ENCODE measurements at regions not wholly inside any gene's neighbourhood (a gene's known extent, or its start where the extent isn't known, plus 50 kb on each side); places are given as distances from the start of the nearest gene placed in this dataset.

DNA sequence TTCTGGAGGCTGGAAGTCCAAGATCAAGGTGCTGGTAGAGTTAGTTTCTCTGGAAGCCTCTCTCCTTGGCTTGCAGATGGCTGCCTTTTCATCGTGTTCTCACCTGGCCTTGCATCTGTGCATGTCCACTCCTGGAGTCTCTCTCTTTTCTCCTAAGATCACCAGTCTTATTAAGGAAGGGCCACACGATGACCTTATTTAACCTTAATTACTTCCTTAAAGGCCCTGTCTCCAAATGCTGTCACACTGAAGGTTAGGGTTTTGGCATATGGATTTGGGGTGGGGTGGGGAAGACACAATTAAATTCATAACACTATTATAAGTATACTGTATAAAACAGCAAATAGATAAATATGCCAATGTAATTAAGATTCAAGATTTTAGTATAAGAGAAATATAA is 402.4 kb upstream of the HS6ST1 start (continued):
- TF ChIP-seq SP1 (CRISPR knock-in tag; conservative IDR thresholded peaks at IDR 0.05) (no peak), ZNF263 (CRISPR knock-in tag; IDR thresholded peaks at IDR 0.05; ENCODE audit: low read depth) (no peak), TCF7 (CRISPR knock-in tag; IDR thresholded peaks at IDR 0.05; ENCODE audit: low read depth) (no peak), JUN (CRISPR knock-in tag; IDR thresholded peaks at IDR 0.05) (no peak)

DNA sequence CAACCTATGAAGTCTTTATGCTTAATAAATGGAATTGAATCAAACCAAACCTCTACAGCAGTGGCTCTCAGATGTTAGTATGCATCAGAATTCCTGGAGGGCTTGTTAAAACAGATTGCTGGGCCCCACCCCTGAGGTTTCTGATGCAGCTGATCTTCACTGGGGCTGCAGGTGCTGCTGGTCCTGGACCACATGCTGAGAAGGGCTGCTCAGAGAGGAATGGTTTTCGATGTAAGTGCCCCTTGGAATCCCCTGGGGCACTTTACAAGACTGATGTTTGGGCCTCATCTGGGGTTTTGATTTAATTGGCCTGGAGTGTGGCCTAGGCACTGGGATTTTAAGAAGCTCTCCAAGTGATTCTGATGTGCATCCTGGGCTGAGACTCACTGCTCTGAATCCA is 403.8 kb upstream of the HS6ST1 start:
- no peaks in the 10 kb centered on the region for H3K36me3 Mint-ChIP-seq
- peaks cover 8% of the 10 kb centered on the region; the same call in 1 of the 2 replicates for H3K9me3 Mint-ChIP-seq
- TF ChIP-seq, protein P1, sequence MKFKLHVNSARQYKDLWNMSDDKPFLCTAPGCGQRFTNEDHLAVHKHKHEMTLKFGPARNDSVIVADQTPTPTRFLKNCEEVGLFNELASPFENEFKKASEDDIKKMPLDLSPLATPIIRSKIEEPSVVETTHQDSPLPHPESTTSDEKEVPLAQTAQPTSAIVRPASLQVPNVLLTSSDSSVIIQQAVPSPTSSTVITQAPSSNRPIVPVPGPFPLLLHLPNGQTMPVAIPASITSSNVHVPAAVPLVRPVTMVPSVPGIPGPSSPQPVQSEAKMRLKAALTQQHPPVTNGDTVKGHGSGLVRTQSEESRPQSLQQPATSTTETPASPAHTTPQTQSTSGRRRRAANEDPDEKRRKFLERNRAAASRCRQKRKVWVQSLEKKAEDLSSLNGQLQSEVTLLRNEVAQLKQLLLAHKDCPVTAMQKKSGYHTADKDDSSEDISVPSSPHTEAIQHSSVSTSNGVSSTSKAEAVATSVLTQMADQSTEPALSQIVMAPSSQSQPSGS (CRISPR knock-in tag; IDR thresholded peaks at IDR 0.05; ENCODE audit: borderline replicate concordance, low read depth) = no peak
- no peak for TF ChIP-seq JUN (CRISPR knock-in tag; IDR thresholded peaks at IDR 0.05)
- H3K27me3 Mint-ChIP-seq (ENCODE audit: low read depth) = no peaks in the 10 kb centered on the region
- no peak for ATAC-seq
- POLR2A ChIA-PET = no interaction called here
- CTCF ChIA-PET = interaction anchor here (0.6 to 1.8 kb wide), 3 partner anchors 14 to 41 kb away, joined by 3 to 5 read pairs (median 3); no protein-coding TSS in a partner anchor
- peak overlapping the region; percentile 61; the same call in 1 of the 2 replicates for H3K27ac Mint-ChIP-seq
- no peak overlapping the region for H3K4me3 Mint-ChIP-seq
- DNase-seq (ENCODE audit: low spot score) = no peak
- H3K4me1 Mint-ChIP-seq = peaks cover 6% of the 10 kb centered on the region

DNA sequence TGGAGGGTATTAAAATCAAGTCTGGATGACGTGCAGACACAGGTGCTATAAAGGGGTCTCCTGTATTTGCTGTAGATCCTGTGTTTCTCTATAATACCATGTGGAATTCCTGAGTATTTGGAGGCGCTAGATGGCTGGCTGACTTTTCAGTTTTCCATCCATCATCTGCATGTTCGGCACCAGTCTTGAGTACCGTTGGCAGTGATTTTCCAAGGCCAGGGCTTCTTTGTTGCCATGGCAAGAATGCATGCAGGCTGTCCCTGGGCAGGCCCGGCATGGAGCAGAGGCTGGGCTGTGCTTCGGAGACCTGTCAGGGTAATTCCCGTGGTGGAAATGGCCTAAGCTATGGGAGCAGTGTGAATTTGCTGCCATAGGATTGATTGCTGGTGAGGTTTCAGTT is 405.9 kb upstream of the HS6ST1 start:
- no peaks in the 10 kb centered on the region for H3K27me3 Mint-ChIP-seq (ENCODE audit: low read depth)

More for the DNA sequence above, 405.9 kb upstream of the HS6ST1 start:
- no peak overlapping the region for H3K27ac Mint-ChIP-seq
- ChIA-PET POLR2A (no interaction called here), CTCF (interaction anchor here (1.0 kb wide), 1 partner anchor 80 kb away, joined by 3 read pairs; no protein-coding TSS in a partner anchor)
- TF ChIP-seq EMX1 (CRISPR knock-in tag; IDR thresholded peaks at IDR 0.05) (no peak), NR1H2 (CRISPR knock-in tag; IDR thresholded peaks at IDR 0.05) (no peak), ATF1 (CRISPR knock-in tag; IDR thresholded peaks at IDR 0.05) (no peak), GRHL2 (CRISPR knock-in tag; IDR thresholded peaks at IDR 0.05; ENCODE audit: insufficient replicate concordance, severe bottlenecking) (no peak), KAT7 (CRISPR knock-in tag; IDR thresholded peaks at IDR 0.05; ENCODE audit: borderline replicate concordance) (no peak), GABPB1 (CRISPR knock-in tag; IDR thresholded peaks at IDR 0.05) (no peak), ELF4 (CRISPR knock-in tag; IDR thresholded peaks at IDR 0.05; ENCODE audit: low read depth) (no peak), ZNF671 (CRISPR knock-in tag; IDR thresholded peaks at IDR 0.05) (no peak), ZNF423 (CRISPR knock-in tag; IDR thresholded peaks at IDR 0.05) (no peak), ZNF121 (CRISPR knock-in tag; IDR thresholded peaks at IDR 0.05) (no peak), SMAD4 (CRISPR knock-in tag; IDR thresholded peaks at IDR 0.05) (no peak), CREM (CRISPR knock-in tag; IDR thresholded peaks at IDR 0.05) (no peak)
- TF ChIP-seq, protein P2, sequence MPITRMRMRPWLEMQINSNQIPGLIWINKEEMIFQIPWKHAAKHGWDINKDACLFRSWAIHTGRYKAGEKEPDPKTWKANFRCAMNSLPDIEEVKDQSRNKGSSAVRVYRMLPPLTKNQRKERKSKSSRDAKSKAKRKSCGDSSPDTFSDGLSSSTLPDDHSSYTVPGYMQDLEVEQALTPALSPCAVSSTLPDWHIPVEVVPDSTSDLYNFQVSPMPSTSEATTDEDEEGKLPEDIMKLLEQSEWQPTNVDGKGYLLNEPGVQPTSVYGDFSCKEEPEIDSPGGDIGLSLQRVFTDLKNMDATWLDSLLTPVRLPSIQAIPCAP (CRISPR knock-in tag; IDR thresholded peaks at IDR 0.05) = no peak
- TF ChIP-seq, protein P3, sequence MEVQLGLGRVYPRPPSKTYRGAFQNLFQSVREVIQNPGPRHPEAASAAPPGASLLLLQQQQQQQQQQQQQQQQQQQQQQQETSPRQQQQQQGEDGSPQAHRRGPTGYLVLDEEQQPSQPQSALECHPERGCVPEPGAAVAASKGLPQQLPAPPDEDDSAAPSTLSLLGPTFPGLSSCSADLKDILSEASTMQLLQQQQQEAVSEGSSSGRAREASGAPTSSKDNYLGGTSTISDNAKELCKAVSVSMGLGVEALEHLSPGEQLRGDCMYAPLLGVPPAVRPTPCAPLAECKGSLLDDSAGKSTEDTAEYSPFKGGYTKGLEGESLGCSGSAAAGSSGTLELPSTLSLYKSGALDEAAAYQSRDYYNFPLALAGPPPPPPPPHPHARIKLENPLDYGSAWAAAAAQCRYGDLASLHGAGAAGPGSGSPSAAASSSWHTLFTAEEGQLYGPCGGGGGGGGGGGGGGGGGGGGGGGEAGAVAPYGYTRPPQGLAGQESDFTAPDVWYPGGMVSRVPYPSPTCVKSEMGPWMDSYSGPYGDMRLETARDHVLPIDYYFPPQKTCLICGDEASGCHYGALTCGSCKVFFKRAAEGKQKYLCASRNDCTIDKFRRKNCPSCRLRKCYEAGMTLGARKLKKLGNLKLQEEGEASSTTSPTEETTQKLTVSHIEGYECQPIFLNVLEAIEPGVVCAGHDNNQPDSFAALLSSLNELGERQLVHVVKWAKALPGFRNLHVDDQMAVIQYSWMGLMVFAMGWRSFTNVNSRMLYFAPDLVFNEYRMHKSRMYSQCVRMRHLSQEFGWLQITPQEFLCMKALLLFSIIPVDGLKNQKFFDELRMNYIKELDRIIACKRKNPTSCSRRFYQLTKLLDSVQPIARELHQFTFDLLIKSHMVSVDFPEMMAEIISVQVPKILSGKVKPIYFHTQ (CRISPR knock-in tag; IDR thresholded peaks at IDR 0.05) = no peak
- TF ChIP-seq, protein P4, sequence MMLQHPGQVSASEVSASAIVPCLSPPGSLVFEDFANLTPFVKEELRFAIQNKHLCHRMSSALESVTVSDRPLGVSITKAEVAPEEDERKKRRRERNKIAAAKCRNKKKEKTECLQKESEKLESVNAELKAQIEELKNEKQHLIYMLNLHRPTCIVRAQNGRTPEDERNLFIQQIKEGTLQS (CRISPR knock-in tag; conservative IDR thresholded peaks at IDR 0.05) = no peak
- TF ChIP-seq, protein P5, sequence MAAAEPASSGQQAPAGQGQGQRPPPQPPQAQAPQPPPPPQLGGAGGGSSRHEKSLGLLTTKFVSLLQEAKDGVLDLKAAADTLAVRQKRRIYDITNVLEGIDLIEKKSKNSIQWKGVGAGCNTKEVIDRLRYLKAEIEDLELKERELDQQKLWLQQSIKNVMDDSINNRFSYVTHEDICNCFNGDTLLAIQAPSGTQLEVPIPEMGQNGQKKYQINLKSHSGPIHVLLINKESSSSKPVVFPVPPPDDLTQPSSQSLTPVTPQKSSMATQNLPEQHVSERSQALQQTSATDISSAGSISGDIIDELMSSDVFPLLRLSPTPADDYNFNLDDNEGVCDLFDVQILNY (CRISPR knock-in tag; IDR thresholded peaks at IDR 0.05) = no peak
- TF ChIP-seq, protein P6, sequence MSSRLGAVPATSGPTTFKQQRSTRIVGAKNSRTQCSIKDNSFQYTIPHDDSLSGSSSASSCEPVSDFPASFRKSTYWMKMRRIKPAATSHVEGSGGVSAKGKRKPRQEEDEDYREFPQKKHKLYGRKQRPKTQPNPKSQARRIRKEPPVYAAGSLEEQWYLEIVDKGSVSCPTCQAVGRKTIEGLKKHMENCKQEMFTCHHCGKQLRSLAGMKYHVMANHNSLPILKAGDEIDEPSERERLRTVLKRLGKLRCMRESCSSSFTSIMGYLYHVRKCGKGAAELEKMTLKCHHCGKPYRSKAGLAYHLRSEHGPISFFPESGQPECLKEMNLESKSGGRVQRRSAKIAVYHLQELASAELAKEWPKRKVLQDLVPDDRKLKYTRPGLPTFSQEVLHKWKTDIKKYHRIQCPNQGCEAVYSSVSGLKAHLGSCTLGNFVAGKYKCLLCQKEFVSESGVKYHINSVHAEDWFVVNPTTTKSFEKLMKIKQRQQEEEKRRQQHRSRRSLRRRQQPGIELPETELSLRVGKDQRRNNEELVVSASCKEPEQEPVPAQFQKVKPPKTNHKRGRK (CRISPR knock-in tag; IDR thresholded peaks at IDR 0.05; ENCODE audit: borderline replicate concordance) = no peak
- ATAC-seq (no peak), DNase-seq (ENCODE audit: low spot score) (no peak)
- H3K4me3 Mint-ChIP-seq = no peak overlapping the region
- peaks cover 19% of the 10 kb centered on the region for H3K9me3 Mint-ChIP-seq
- peaks cover 4% of the 10 kb centered on the region for H3K36me3 Mint-ChIP-seq
- peaks cover 4% of the 10 kb centered on the region for H3K4me1 Mint-ChIP-seq
